Uterus (tissue), 2 donors: ENCODE measurements at regions not wholly inside any gene's neighbourhood (a gene's known extent, or its start where the extent isn't known, plus 50 kb on each side); places are given as distances from the start of the nearest gene placed in this dataset.

Experiments used
- POLR2A ChIP-seq, 2 donors: fragments of 450-650 bp; IDR thresholded peaks; one replicate each; pipeline ENCODE4 v1.6.1; 2016; ENCODE audit warnings: antibody characterized with exemption in 2 of 2, mild to moderate bottlenecking in 1 of 2, moderate library complexity in 1 of 2
- TF ChIP-seq, protein P1 (sequence below), 4 experiments: fragments of 200-600 bp in 2 of 4; fragments of 450-650 bp in 2 of 4; sonication (generic) in 2 of 4; IDR thresholded peaks; one replicate each; pipeline ENCODE4 v1.5.1; 2016 to 2019; ENCODE audit warnings: antibody characterized with exemption in 4 of 4, mild to moderate bottlenecking in 2 of 4, moderate library complexity in 1 of 4

DNA sequence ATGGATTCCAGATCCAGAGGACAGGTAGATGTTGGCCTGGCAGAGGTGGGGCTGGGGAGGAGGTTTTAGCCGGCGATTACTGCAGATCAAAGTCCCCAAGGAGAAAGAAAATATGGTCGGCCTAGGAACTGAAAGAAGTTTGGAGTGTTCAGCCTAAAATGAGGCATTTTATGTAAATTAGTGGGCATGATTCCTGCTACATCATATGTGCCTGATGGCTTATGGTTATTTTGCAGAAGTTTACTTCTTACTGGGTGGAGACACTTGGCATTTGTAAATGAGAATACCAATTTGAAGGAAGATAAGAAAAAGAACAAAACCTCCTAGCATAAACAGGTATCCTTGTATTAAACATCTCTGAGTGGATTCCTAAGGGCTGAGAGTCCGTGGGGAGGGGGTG, 149.3 kb downstream of the FOXL1 start:
- TF ChIP-seq, protein P1, sequence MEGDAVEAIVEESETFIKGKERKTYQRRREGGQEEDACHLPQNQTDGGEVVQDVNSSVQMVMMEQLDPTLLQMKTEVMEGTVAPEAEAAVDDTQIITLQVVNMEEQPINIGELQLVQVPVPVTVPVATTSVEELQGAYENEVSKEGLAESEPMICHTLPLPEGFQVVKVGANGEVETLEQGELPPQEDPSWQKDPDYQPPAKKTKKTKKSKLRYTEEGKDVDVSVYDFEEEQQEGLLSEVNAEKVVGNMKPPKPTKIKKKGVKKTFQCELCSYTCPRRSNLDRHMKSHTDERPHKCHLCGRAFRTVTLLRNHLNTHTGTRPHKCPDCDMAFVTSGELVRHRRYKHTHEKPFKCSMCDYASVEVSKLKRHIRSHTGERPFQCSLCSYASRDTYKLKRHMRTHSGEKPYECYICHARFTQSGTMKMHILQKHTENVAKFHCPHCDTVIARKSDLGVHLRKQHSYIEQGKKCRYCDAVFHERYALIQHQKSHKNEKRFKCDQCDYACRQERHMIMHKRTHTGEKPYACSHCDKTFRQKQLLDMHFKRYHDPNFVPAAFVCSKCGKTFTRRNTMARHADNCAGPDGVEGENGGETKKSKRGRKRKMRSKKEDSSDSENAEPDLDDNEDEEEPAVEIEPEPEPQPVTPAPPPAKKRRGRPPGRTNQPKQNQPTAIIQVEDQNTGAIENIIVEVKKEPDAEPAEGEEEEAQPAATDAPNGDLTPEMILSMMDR (IDR thresholded peaks at IDR 0.05), result no peak
- TF ChIP-seq POLR2A (IDR thresholded peaks at IDR 0.05), result no peak
